ENCODE measurements at regions not wholly inside any gene's neighbourhood (a gene's known extent, or its start where the extent isn't known, plus 50 kb on each side); places are given as distances from the start of the nearest gene placed in this dataset.

DNA sequence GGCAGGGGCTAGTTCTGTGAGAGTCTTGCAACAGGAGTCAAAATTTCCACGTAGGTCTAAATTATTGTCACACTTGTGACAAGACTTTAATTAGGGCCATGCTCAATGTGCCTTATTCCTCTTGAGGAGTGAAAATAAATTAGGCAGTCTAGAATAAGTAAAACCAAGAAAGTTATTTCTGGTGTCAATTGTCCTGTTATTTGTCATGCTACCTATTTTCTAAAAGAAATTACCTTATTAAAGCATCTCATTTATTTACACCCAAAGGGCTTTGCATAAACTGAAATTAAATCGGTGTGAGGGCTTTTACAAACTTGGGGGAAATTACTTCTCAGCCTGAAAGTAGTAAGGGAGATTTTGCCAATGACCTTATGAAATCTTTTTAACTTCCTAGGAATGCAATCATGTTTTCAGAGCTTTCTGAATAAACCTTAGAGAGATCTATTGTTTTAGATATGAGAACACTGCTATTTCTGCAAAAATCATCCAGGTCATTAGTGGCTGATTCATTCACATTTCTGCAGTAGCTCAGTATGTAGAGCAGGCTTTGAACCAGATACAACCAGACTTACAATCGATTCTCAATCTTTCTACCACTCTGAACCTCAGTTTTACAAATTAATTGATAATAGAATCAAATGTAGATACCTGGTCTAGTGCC lies 221.2 kb upstream of the SAMSN1 start:
- no peak for TF ChIP-seq POLR2AphosphoS5 (IDR thresholded peaks at IDR 0.05; ENCODE audit: low read depth, low read length)
- no peak for TF ChIP-seq POLR2A (IDR thresholded peaks at IDR 0.05; ENCODE audit: low read depth, low read length)
- TF ChIP-seq TAF1 (IDR thresholded peaks at IDR 0.05; ENCODE audit: borderline replicate concordance, low read depth, low read length) = no peak
